ENCODE measurements at regions not wholly inside any gene's neighbourhood (a gene's known extent, or its start where the extent isn't known, plus 50 kb on each side); places are given as distances from the start of the nearest gene placed in this dataset.

DNA sequence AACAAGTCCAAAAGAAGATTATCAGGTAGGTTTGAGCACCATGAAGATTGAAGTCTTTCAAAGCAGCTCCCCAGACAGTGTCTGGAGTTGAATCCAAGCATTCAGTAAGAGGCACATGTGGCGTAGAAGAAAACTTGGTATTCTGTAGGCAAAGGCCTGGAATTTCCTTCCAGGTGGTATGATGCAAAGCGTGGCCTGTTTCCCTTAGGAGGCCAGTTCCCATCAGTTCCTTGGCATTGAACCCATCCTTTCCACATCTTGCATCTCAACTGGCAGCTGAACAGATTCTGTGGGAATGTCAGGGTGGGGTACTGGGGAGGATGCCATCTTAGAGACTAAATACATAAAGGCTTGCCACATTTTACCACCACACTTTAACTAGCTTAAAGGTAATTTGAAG lies 516.0 kb downstream of the BTBD3 start:
- TF ChIP-seq ELF4 (IDR thresholded peaks at IDR 0.05) (no peak), NFRKB (IDR thresholded peaks at IDR 0.05) (no peak), CTBP1 (IDR thresholded peaks at IDR 0.05; ENCODE audit: borderline replicate concordance) (no peak)
- TF ChIP-seq, protein P1, sequence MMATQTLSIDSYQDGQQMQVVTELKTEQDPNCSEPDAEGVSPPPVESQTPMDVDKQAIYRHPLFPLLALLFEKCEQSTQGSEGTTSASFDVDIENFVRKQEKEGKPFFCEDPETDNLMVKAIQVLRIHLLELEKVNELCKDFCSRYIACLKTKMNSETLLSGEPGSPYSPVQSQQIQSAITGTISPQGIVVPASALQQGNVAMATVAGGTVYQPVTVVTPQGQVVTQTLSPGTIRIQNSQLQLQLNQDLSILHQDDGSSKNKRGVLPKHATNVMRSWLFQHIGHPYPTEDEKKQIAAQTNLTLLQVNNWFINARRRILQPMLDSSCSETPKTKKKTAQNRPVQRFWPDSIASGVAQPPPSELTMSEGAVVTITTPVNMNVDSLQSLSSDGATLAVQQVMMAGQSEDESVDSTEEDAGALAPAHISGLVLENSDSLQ (IDR thresholded peaks at IDR 0.05) = no peak
- no peak for DNase-seq (ENCODE audit: extremely low spot score)
- POLR2A ChIA-PET = no interaction called here
- CTCF ChIA-PET = interaction anchor here (0.6 kb wide), 1 partner anchor 207 kb away, joined by 3 read pairs; no protein-coding TSS in a partner anchor

DNA sequence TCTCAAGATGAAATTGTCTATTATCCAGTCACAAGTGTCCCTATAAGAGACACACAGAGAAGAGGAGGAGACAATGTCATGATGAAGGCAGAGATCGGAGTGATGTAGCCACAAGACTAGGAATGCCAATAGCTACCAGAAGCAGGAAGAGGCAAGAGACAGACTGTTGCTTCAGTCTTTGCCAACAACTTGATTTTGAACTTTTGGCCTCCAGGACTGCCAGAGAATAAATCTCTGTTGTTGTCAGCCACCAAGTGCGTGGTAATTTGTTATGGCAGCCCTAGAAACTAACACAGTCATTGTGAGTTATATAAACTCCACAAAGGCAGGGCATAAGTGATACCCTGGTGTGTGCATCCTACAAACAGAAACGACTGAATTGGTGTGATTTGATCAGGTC lies 517.0 kb downstream of the BTBD3 start:
- ChIA-PET POLR2A (no interaction called here), CTCF (no interaction called here)
- TF ChIP-seq HDGF (IDR thresholded peaks at IDR 0.05; ENCODE audit: borderline replicate concordance) = no peak
- TF ChIP-seq SUZ12 (IDR thresholded peaks at IDR 0.05) = no peak
- TF ChIP-seq FOXK2 (IDR thresholded peaks at IDR 0.05) = no peak
- TF ChIP-seq BHLHE40 (IDR thresholded peaks at IDR 0.05; ENCODE audit: borderline replicate concordance) = no peak
- TF ChIP-seq FOXA1 (IDR thresholded peaks at IDR 0.05) = no peak
- TF ChIP-seq, protein P1 (IDR thresholded peaks at IDR 0.05) = no peak
- TF ChIP-seq L3MBTL2 (conservative IDR thresholded peaks at IDR 0.05) = no peak
- TF ChIP-seq ARNT (IDR thresholded peaks at IDR 0.05) = no peak
- no peak for TF ChIP-seq NFRKB (IDR thresholded peaks at IDR 0.05)
- no peak for TF ChIP-seq ELF4 (IDR thresholded peaks at IDR 0.05)
- TF ChIP-seq CTBP1 (IDR thresholded peaks at IDR 0.05; ENCODE audit: borderline replicate concordance) = no peak
- no peak for TF ChIP-seq SP1 (IDR thresholded peaks at IDR 0.05)
- TF ChIP-seq TARDBP (IDR thresholded peaks at IDR 0.05) = no peak
- no peak for TF ChIP-seq LEF1 (IDR thresholded peaks at IDR 0.05; ENCODE audit: borderline replicate concordance)
- TF ChIP-seq FOXM1 (IDR thresholded peaks at IDR 0.05; ENCODE audit: borderline replicate concordance) = no peak
- DNase-seq (ENCODE audit: extremely low spot score) = no peak

DNA sequence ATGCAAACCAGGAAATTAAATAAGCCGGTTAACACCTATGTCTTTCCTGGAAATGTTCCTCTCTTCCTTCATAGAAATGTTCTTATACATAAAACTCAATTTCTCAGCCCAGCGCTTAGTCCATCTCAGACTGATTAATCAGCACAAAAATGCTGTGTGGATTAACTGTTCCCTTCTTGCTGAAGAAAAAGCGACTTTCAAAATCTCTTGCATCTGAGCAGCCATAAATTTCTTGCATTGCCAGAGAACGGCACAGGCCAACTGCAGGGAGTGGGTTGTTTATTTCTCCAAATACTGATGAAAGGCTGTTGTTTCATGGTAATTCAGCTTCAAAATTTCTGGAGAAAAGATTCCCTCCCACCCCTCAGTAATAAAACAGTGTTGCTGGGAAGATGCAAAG lies 517.6 kb downstream of the BTBD3 start:
- POLR2A ChIA-PET = no interaction called here
- CTCF ChIA-PET = no interaction called here
- TF ChIP-seq ZNF384 (IDR thresholded peaks at IDR 0.05) (no peak), HDGF (IDR thresholded peaks at IDR 0.05; ENCODE audit: borderline replicate concordance) (no peak), ARNT (IDR thresholded peaks at IDR 0.05) (no peak), NFRKB (IDR thresholded peaks at IDR 0.05) (no peak), L3MBTL2 (conservative IDR thresholded peaks at IDR 0.05) (no peak), CTBP1 (IDR thresholded peaks at IDR 0.05; ENCODE audit: borderline replicate concordance) (no peak), FOXM1 (IDR thresholded peaks at IDR 0.05; ENCODE audit: borderline replicate concordance) (no peak), ELF4 (IDR thresholded peaks at IDR 0.05) (no peak), TARDBP (IDR thresholded peaks at IDR 0.05) (no peak), FOXA1 (IDR thresholded peaks at IDR 0.05) (no peak), SP1 (IDR thresholded peaks at IDR 0.05) (no peak), LEF1 (IDR thresholded peaks at IDR 0.05; ENCODE audit: borderline replicate concordance) (no peak), SUZ12 (IDR thresholded peaks at IDR 0.05) (no peak), BHLHE40 (IDR thresholded peaks at IDR 0.05; ENCODE audit: borderline replicate concordance) (no peak), FOXK2 (IDR thresholded peaks at IDR 0.05) (no peak)
- TF ChIP-seq, protein P1 (IDR thresholded peaks at IDR 0.05) = no peak

DNA sequence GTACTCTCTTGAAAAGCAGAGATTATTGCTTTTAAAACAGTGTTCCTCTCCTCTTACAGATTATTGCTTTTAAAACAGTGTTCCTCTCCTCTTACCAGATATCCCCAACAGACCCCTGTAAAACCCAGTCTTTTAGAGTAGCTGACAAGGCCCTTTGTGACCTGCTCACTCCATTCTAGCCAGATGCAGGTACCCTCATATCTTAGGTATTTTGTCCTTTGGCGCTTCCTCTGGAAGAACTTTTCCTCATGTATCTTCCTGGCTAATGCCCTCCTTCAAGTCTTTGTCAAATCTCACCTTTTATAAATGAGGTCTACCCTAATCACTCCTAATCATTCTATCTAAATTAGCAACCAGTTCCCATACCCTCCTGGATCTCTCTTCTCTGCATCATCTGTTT lies 536.0 kb downstream of the BTBD3 start:
- ChIA-PET POLR2A (no interaction called here), CTCF (no interaction called here)
- no peak for DNase-seq (ENCODE audit: extremely low spot score)
- TF ChIP-seq ARNT (IDR thresholded peaks at IDR 0.05) = no peak
- no peak for TF ChIP-seq LEF1 (IDR thresholded peaks at IDR 0.05; ENCODE audit: borderline replicate concordance)
- no peak for TF ChIP-seq TARDBP (IDR thresholded peaks at IDR 0.05)
- TF ChIP-seq SUZ12 (IDR thresholded peaks at IDR 0.05) = no peak
- no peak for TF ChIP-seq HDGF (IDR thresholded peaks at IDR 0.05; ENCODE audit: borderline replicate concordance)
- no peak for TF ChIP-seq CTBP1 (IDR thresholded peaks at IDR 0.05; ENCODE audit: borderline replicate concordance)
- TF ChIP-seq BHLHE40 (IDR thresholded peaks at IDR 0.05; ENCODE audit: borderline replicate concordance) = no peak
- TF ChIP-seq FOXA1 (IDR thresholded peaks at IDR 0.05) = no peak
- no peak for TF ChIP-seq NFRKB (IDR thresholded peaks at IDR 0.05)
- TF ChIP-seq SP1 (IDR thresholded peaks at IDR 0.05) = no peak
- TF ChIP-seq, protein P1 (IDR thresholded peaks at IDR 0.05) = no peak
- TF ChIP-seq FOXM1 (IDR thresholded peaks at IDR 0.05; ENCODE audit: borderline replicate concordance) = no peak
- TF ChIP-seq FOXK2 (IDR thresholded peaks at IDR 0.05) = no peak
- TF ChIP-seq L3MBTL2 (conservative IDR thresholded peaks at IDR 0.05) = no peak
- no peak for TF ChIP-seq ELF4 (IDR thresholded peaks at IDR 0.05)
- TF ChIP-seq ZNF384 (IDR thresholded peaks at IDR 0.05) = no peak

More for the DNA sequence above, 517.6 kb downstream of the BTBD3 start:
- no peak for DNase-seq (ENCODE audit: extremely low spot score)

DNA sequence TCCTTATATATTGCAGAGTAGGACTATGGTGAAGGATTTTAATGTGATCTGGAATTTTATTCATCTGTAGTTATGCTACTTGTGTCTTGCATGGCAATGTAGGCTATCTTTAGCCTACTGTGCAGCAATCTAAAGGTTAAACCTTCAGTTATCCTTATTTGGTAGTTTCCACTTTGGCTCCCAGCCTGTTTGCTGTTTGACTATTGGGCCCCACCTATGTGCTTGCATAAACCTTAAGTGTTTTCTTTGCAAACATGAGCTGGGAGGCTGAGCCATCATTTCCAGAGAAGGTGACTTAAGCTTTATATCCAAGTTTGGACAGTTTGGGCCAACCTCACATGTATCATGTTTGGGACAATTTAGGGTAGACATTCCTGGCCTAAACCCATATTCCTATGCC lies 537.5 kb downstream of the BTBD3 start:
- no peak for DNase-seq (ENCODE audit: extremely low spot score)
- POLR2A ChIA-PET = no interaction called here
- no peak for TF ChIP-seq TARDBP (IDR thresholded peaks at IDR 0.05)
- no peak for TF ChIP-seq ELF4 (IDR thresholded peaks at IDR 0.05)
- TF ChIP-seq BHLHE40 (IDR thresholded peaks at IDR 0.05; ENCODE audit: borderline replicate concordance) = no peak
- TF ChIP-seq NFRKB (IDR thresholded peaks at IDR 0.05) = no peak
- TF ChIP-seq FOXK2 (IDR thresholded peaks at IDR 0.05) = no peak
- TF ChIP-seq SP1 (IDR thresholded peaks at IDR 0.05) = no peak
- TF ChIP-seq FOXM1 (IDR thresholded peaks at IDR 0.05; ENCODE audit: borderline replicate concordance) = no peak
- TF ChIP-seq HDGF (IDR thresholded peaks at IDR 0.05; ENCODE audit: borderline replicate concordance) = no peak
- CTCF ChIA-PET = no interaction called here

DNA sequence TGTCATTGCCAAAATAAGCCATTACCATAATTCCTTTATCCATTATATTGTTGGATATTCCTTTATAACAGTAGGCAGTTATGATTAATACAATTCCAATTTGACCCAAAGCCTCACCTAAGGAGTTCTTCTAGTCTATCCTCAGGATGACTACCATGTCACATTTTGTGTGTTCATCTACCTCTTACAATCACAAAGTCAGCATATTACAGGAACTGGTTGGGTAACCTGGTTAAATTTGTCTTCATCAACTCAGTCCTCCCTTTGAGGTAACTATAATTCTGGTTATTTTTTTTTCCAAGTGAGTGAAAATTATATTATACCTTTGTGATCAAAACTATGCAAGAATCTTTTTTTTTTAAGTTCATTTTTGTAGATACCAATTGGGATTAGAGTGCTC lies 540.5 kb downstream of the BTBD3 start:
- ChIA-PET POLR2A (no interaction called here), CTCF (no interaction called here)
- DNase-seq (ENCODE audit: extremely low spot score) = no peak
- TF ChIP-seq ZNF384 (IDR thresholded peaks at IDR 0.05) (no peak), TARDBP (IDR thresholded peaks at IDR 0.05) (no peak), BHLHE40 (IDR thresholded peaks at IDR 0.05; ENCODE audit: borderline replicate concordance) (no peak), LEF1 (IDR thresholded peaks at IDR 0.05; ENCODE audit: borderline replicate concordance) (no peak), L3MBTL2 (conservative IDR thresholded peaks at IDR 0.05) (no peak), HDGF (IDR thresholded peaks at IDR 0.05; ENCODE audit: borderline replicate concordance) (no peak), FOXM1 (IDR thresholded peaks at IDR 0.05; ENCODE audit: borderline replicate concordance) (no peak), NFRKB (IDR thresholded peaks at IDR 0.05) (no peak), SP1 (IDR thresholded peaks at IDR 0.05) (no peak), FOXA1 (IDR thresholded peaks at IDR 0.05) (no peak), FOXK2 (IDR thresholded peaks at IDR 0.05) (no peak), CTBP1 (IDR thresholded peaks at IDR 0.05; ENCODE audit: borderline replicate concordance) (no peak), SUZ12 (IDR thresholded peaks at IDR 0.05) (no peak), ELF4 (IDR thresholded peaks at IDR 0.05) (no peak)
- TF ChIP-seq, protein P1 (IDR thresholded peaks at IDR 0.05) = no peak

All from HEK293T (cell line).